ENCODE measurements at regions not wholly inside any gene's neighbourhood (a gene's known extent, or its start where the extent isn't known, plus 50 kb on each side); places are given as distances from the start of the nearest gene placed in this dataset.

GRCh38 chr6:121607721-121608120 lies 172.3 kb downstream of the GJA1 start:
- Histone ChIP-seq H2BK120ac (ENCODE audit: low read depth, low read length, poor library complexity, severe bottlenecking) (no peak overlapping the region), H2BK15ac (ENCODE audit: low read depth, low read length) (no peak overlapping the region), H3K27ac (ENCODE audit: insufficient read length, low read depth, low read length) (no peak overlapping the region), H3K14ac (ENCODE audit: insufficient read depth, low read length) (no peak overlapping the region), H3K23me2 (ENCODE audit: insufficient read length, low read depth, low read length, poor library complexity, severe bottlenecking) (no peaks in the 10 kb centered on the region), H4K5ac (ENCODE audit: insufficient read length, low read depth, low read length) (no peak overlapping the region), H4K8ac (replicated peaks; ENCODE audit: insufficient read length, low read depth, low read length) (no peak overlapping the region), H4K20me1 (ENCODE audit: control insufficient read depth, insufficient read depth, insufficient read length) (no peaks in the 10 kb centered on the region), H3K56ac (ENCODE audit: insufficient read length, low read depth, low read length) (no peak overlapping the region), H2BK20ac (ENCODE audit: low read depth, low read length, poor library complexity, severe bottlenecking) (no peak overlapping the region), H3K23ac (ENCODE audit: insufficient read length, low read depth, low read length) (no peak overlapping the region), H3K9ac (ENCODE audit: extremely low read depth, insufficient read length, low read length) (no peak overlapping the region), H2BK12ac (ENCODE audit: insufficient read length, low read depth, low read length) (no peak overlapping the region), H3K9me3 (ENCODE audit: control insufficient read depth, low read depth, low read length) (no peaks in the 10 kb centered on the region), H3K4me2 (ENCODE audit: insufficient read depth, insufficient read length, low read length) (no peak overlapping the region), H2AK5ac (ENCODE audit: insufficient read length, low read length) (no peak overlapping the region), H3K4ac (ENCODE audit: low read depth, low read length) (no peak overlapping the region), H3K79me1 (ENCODE audit: insufficient read depth, low read depth, low read length, poor library complexity, severe bottlenecking) (no peaks in the 10 kb centered on the region), H3K27me3 (ENCODE audit: insufficient read depth, low read length) (no peaks in the 10 kb centered on the region), H2BK5ac (ENCODE audit: insufficient read length, low read length) (no peak overlapping the region), H3K79me2 (ENCODE audit: insufficient read depth, low read length) (no peaks in the 10 kb centered on the region), H4K91ac (ENCODE audit: insufficient read length, low read depth, low read length) (no peak overlapping the region), H3K4me1 (ENCODE audit: insufficient read depth, low read length) (no peaks in the 10 kb centered on the region), H3K18ac (ENCODE audit: insufficient read length, low read depth, low read length) (no peak overlapping the region), H2AFZ (ENCODE audit: low read length) (no peak overlapping the region), H3T11ph (ENCODE audit: low read length) (no peak overlapping the region)
- no peak for TF ChIP-seq CTCF (conservative IDR thresholded peaks at IDR 0.05)
- no peaks in the 10 kb centered on the region for H3K9me3 Mint-ChIP-seq
- no peaks in the 10 kb centered on the region for H3K27me3 Mint-ChIP-seq (ENCODE audit: low read depth)
- DNase-seq, result no peak
- H3K4me1 Mint-ChIP-seq, result peaks cover 2 to 3% of the 10 kb centered on the region in 2 experiments
- no peak overlapping the region for H3K27ac Mint-ChIP-seq
- no peaks in the 10 kb centered on the region for H3K36me3 Mint-ChIP-seq (ENCODE audit: insufficient read depth in 1 of 3, low read depth in 3 of 3)
- no peak overlapping the region for H3K4me3 Mint-ChIP-seq
- WGBS (ENCODE audit: extremely low coverage, insufficient read length, low lambda C conversion rate), result no CpG with 5 or more reads among the region's 2 CpGs

Data from H9 (cell line).